ENCODE measurements at regions not wholly inside any gene's neighbourhood (a gene's known extent, or its start where the extent isn't known, plus 50 kb on each side); places are given as distances from the start of the nearest gene placed in this dataset.

GRCh38 chr3:104154896-104155295, 1211.8 kb upstream of the ALCAM start:
- TF ChIP-seq EZH2 (IDR thresholded peaks at IDR 0.05) (no peak), CTCF (IDR thresholded peaks at IDR 0.05) (no peak)

Measured in neural progenitor cell (in vitro differentiated cells).